ENCODE measurements at regions not wholly inside any gene's neighbourhood (a gene's known extent, or its start where the extent isn't known, plus 50 kb on each side); places are given as distances from the start of the nearest gene placed in this dataset.
"Not testable (repeated sequence)": the region's sequence is repeated elsewhere in the genome, so short reads cannot be mapped to it uniquely, and the experiment has no call there.

GRCh38 chr20:30406370-30406769, 851.1 kb upstream of the DEFB115 start:
- TF ChIP-seq CTCF, POLR2A (IDR thresholded peaks at IDR 0.05): not testable (repeated sequence)

Measured in lower leg skin (tissue), 3 donors.